ENCODE measurements at regions not wholly inside any gene's neighbourhood (a gene's known extent, or its start where the extent isn't known, plus 50 kb on each side); places are given as distances from the start of the nearest gene placed in this dataset.

DNA sequence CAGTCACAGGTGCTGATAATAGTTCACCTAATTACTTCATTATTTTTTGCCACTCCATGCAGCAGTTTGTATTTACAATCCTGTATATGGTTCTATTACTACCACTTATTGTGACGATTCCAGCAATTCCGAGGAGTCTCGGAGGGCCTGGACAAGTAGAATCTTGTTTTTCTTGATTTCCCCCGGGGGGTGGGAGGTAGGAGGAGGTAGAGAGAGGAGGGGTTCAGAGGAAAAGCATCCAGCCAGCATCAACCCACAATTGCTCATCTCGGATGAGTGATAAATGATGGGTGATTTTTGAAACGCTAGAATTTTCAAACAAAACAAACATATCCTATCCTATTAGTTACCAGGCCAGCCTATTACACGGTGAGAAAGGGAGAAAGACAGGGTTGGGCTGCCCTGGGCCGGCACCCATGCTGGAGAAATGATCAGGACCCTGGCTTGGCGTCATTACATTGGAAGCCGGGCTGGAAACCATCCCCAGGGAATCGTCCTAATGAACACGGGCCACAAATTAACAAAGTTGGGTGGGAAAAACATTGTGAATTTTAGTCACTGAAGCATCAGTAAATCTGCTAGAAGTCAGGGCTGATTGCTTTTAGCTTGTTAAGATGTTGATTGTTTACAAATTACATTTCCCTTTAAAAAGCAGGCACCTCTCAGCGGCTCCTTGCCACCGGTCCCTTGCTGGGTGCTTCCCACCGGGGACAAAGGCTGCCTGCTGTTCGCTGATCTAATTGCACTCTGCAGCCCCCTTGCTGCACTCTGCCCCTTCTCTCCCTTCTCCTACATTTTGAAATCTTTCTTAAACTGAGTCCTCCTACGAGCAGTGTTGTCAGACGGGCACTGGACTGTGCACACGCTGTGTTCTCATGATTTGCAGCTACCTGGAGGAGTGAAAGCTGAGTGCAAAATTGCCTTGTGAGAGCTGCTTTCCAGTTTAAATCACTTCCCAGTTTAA lies 95.5 kb downstream of the FAM204A start:
- no peak for DNase-seq

DNA sequence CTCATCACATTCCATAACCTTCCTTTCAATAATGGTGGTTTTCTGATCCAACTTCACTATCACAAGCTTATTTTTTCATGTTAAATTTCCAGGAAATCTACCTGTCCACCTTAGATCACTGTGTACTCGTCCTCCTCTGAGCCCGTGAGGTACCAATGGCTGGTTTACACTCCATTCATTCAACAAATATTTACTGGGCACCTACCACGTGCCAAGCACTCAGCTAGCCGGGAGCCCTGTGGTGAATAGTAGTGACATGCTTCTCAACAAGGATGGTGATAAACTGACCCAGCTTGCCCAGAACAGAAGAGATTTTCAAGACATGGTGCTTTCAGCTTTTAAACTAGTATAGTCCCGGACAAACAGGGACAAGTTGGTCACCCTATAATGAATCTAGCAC lies 98.2 kb downstream of the FAM204A start:
- no peak for DNase-seq

DNA sequence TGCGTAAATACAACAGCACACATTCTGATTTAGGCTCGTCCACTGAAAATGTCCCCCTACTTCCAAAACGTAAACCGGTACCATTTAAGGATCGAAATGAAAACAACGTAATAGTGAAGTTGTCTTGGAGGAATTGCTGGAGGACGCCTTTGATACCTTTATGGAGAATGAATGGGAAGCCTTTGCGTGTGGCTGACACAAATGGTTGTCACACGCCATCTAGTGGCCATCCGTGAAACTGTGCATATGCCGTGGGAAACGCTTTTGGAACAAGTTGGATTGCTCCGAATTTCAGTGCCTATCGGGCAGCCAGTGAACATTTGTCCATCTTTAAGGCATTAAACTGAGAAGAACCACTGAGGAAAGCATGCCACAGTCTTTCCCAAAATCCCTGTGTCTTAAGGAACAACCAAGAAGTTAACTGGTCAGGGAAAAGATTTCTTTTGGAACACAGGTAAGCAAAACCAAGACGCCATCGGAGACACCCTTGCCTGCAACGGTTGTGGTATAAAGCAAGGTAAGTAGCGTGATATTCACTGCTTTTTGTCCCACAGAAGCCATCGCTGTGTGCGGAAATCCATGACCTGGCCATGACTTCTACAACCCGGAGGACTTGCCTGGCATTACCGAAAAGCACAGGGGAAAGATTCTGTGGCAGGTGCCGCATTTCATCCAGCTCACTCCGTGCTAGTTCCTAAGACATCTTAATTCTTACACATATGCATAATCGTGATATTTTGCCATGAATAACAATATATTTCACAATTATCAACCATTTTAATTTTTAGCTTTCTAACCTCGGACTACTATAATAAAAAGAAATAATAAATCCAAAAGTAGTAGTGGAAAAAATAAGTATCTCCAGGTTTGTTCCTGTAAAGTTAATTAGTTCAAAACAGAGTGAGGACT lies 100.6 kb downstream of the FAM204A start:
- DNase-seq = peak; percentile 81

DNA sequence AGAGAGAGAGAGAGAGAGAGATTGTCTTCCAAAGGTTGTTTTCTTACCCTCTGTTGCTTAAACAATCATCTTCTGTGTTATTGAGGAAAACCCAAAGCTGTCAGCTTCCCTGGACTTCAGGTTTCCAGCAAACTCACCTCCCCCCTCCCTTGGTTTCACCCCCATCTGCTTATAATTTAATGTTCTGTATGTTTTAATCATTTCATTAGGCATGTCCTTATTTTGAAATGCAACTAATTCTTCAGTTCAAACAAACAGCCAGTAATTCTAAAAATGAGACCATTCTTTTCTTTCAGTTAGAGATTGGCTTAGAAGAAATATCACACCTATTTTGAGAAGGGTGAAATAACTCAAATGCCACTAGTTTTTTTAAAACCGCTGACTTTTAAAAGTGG lies 102.9 kb downstream of the FAM204A start:
- DNase-seq = no peak

DNA sequence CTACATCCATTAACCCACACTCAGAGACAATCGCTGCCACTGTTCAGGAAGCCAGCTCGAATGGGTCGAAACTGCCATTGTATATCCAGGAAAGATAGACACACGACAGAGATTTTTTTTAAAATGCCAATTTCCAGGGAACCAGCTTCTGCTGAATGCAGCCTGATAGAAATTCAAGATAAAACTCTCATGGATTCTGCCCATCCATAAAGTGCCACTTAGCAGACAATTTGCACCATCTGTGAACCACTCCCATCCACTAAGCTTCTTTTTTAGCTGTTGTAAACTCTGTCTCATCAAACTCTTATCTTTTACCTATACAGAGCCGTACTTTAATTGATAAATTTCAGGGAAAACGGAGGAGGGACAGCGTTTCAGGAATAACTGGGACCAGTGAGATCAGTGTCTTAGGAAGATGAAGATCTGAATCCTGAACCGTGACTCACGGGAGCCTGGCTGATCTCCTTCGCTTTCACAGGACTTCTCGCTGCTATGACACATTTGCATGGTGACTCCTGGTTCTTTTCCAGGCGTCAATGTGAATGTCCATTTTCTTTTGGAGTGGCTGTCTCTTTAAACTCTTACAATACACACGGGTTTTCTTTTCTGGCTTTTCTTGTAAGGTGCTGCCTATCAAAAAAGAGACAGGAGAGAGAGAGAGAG lies 103.4 kb downstream of the FAM204A start:
- no peak for DNase-seq

DNA sequence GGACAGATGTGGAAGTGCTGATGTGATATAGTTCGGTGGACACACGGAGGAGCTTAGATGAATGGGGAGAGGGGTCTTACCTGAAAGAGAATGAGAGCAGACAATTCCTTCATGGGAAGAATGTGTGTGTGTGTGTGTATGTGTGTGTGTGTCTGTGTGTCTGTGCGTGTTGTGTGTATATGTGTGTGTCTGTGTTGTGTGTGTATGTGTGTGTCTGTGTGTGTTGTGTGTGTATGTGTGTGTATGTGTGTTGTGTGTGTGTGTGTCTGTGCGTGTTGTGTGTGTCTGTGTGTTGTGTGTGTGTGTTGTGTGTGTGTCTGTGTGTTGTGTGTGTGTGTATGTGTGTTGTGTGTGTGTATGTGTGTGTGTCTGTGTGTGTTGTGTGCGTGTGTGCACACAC lies 104.2 kb downstream of the FAM204A start:
- DNase-seq = no peak

DNA sequence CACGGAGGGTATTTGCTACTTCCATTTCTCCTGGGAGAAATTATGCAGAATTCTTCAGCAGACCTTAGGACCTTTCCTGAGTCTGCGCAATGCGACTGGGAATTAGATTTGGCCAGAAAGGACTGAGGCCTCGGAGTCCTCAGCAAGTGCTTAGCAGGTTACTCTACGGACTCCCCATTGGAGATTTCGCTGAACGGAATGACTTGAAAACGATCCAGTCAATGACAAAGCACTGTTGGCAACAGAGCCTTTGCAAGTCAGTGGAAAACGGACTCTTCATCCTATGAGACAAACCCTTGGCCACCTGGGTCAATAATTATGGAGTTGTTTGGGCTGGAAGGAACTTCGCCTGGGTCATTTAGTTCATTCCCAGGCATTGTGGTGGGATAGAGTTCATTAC lies 107.4 kb downstream of the FAM204A start:
- DNase-seq = peak; percentile 43

DNA sequence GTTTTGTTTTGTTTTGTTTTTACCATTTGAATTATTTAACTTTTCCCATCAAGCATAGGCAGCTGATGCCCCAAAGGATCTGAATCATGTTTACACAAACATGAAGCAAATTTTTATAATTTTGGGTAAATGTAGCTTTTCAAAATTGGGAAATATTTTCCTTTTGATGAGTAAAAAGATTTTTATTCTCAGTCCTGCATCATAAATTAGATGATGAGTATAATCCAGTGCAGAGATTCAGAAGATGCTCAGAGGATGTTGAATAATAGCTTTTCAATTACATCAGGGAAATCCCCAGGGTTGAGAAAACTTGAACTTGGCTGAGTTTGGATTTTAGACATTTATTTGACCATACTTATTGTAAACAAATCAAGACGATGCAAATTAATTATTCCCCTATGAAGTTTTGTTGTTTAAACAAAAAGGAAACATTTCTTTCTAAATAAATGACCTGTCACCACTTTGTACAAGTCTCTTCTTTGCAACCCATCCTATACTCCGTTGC lies 121.7 kb downstream of the FAM204A start:
- DNase-seq = peak; percentile 57

DNA sequence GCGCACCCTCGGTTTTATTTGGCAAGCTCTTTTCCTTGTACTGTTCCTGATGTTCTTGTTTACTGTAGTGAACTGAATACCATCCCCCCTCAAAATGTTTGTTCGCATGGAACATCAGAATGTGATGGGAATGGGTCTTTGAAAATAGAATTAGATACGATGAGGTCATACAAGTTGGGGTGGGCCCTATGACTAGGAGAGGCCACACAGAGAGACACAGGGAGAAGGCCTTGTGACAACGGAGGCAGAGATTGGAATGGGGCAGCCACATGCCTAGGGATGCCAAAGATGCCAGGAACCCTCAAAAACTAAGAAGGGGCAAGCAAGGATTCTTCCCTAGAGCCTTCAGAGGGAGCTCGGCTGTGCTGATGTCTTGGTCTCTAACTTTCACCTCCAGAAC lies 123.6 kb downstream of the FAM204A start:
- no peak for DNase-seq

DNA sequence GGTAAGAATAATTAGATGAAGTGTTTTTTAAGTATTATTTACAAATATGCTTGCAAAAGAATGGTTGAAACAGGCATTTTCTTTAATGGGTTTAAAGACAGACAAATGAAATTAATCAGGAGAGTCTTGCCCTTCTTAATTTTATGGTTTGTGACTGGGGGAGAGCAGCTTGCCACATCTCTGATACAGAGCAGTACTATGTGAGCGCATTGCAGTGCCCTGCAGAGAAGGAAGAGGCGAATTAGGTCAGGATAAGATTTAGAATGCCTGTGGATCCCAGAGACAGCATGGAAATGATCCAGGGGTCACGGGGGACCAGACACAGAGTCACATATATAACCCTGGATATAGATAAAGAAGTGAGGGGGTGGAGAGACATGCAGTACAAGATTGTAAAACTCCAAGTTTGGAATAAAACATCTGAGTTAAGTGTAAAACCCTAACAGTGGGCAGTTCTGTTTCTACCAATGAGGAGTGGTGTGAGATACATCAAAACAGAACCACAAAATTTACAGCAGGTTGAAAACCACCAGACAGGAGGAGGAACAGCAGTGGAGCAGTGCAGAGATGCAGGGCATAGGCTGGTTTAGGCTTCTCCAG lies 125.5 kb downstream of the FAM204A start:
- no peak for DNase-seq

DNA sequence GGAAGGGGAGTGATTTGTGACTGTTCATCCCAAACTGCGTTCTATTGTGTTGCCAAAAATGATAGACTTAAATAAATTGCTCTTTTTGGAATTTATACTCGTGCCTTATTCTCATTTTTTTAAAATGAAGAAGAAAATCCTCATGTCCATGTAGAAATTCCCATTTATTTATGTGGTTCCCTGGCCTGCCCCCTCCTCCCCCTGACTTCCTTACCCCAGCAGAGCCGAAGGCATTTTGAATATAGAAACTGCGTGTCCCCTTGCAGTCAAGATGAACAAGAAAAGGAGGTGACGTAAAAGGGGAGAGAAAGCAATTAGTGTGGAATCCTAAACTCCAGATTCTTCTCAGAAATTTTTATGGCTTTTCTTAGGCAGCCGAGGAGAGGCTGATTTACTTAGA lies 126.1 kb downstream of the FAM204A start:
- peak; percentile 88 for DNase-seq

DNA sequence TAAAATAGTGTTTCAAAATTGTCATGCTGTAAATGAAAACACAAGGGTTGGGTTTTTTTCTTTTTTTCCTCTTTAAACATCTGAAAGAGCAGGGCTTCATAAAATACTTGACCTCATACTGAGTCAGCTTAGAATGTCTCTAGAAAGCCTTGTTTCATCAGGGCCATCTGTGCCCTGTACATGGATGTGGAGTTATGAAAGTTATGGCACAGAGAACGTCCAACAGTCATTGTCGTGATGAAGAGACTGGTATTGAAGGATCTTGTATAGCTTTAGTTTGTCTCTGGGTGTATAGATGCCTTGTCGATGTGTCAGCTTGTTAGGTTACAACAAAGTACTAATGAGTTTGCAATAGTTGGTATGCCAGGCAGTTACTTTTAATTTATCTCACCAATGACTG lies 127.3 kb downstream of the FAM204A start:
- no peak for DNase-seq

DNA sequence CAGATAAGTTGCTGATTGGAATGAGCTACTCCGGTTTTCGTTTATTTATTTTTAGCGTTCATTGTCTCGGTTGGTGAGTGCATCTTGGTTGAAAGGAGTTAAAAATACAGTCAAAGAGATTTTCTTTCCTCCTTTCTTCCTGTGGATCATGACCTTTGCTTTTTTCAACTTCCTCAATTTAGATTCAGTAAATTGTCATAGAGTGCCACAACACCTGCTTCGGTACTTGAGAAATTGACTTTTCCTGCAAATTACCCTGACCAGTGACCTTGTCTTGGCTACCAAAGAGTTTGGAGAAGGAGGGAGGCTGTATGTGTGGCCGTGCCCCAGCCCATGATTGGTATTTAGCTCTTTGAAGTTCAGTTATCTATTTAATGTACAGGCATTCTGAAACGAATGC lies 128.7 kb downstream of the FAM204A start:
- no peak for DNase-seq

DNA sequence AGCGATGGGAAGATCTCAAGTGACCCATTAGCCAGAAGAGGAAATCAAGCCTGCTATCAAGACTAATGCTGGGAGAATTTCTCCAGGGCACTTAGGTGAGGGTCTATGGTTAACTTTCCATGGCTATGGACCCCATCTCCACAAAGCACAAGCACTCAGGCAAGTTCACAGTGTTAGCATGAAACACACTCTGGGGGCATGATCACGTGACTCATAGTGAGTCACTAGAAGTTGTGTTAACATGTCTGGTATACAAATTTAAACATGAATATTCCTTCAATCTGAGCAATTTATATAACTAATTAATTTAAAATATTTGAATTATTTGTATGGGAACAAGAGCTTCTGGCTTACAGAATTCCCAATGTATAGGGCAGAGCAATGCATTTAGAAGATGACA lies 131.8 kb downstream of the FAM204A start:
- no peak for DNase-seq

DNA sequence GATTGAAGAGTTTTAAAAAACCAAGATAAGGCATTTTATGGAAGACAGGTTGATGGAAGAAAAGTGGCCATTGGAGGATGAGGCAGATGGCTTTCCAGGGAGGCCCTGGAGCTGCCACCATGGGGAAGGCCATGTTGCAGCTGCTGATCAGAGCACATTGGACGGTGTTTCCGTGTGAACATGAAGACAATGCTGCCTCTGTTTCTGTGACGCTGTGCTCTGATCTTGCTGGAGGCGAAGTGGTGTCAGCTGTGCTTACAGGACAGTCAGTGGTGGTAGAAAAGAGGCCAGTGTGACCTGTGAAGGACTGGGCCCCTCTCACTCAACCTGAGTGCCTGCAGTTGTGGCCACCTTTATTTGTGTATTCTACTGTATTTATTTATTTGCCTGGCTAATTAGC lies 132.9 kb downstream of the FAM204A start:
- DNase-seq = no peak

DNA sequence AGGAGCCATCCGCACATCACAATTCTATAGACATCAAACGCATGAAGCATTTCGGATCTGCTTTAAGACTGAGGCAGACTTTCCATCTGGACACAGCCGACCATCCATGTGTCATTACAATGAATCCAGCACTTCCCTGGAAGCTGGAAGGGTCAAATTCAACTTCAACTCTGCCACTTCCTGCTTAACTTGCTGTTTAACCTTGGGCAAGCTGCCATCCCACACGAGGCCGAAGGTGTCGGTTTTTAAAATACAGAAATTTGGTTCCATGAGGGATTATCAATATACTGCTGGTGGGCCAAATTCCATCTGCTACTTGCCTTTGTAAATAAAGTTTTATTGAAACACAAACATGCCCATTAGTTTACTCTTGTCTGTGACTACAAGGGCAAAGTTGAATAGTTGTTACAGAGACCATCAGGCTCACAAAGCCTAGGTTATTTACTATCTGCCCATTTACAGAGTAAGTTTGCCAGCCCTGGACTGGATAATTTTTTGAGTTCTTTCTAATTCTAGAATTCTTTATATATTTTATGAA lies 134.6 kb downstream of the FAM204A start:
- no peak for DNase-seq

DNA sequence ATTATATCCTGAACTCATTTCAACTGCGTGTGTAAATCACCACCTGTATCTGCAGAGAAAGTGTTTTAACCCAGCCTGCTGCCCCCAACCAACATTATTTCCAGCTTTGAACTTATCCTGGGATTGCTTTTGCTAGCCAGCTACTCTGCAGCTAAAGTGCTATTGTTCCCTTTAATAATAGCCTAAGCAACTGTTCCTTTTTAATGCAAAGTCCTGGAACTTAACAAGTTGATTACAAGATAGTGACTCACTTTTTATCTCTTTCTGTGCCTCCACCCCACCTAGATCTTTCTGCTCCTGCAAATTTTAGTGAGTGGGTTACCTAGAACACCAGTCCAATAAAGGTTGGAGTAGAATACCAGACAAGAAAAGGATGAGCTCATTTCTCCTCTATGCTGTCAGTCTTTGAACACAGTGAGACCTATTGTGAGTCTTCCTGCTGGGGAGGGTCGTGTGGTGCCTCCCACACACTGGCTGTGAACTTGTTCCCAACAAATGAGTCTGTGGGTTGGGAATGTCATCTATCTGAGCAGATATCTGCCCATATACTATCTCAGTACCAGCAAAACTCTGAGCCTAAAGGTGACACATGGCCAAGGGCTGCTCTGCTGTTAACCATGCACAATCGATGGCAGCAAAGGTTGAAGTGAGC lies 137.7 kb downstream of the FAM204A start:
- no peak for DNase-seq

DNA sequence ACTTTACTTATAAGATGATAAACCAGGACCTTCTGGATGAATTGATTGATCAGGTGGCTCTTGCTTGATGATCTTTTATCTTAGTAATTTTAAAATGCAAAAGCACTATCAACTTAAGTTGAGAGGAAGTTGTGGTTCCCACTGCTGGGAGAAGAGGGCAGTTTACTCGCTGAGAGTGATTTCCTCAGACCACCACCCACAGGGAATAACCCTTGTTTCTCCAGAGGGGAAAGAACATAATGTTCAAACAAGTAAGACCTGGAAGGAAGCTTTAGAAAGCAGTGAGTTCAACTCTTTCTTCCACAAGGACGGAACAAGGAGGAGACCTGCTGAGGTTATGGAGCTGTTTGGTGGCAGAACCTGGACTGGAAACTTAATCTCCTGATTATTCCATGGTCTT lies 138.7 kb downstream of the FAM204A start:
- no peak for DNase-seq

DNA sequence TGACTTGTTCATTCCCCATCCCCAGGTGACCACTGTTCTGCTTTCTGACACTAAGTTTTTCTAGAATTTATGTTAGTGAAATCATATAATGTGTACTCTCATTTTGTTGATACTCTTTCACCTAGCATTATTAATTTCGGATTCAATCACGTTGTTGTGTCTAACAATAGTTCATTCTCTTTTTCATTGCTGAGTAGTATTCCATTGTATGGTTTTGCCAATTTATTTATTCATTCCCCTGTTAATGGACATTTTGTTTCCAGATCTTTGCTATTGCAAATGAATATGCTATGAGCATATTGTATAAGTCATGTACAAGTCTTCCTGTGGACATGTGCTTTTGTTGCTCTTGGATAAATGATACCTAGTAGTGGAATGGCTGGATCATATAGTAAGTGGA lies 146.4 kb downstream of the FAM204A start:
- DNase-seq = no peak

DNA sequence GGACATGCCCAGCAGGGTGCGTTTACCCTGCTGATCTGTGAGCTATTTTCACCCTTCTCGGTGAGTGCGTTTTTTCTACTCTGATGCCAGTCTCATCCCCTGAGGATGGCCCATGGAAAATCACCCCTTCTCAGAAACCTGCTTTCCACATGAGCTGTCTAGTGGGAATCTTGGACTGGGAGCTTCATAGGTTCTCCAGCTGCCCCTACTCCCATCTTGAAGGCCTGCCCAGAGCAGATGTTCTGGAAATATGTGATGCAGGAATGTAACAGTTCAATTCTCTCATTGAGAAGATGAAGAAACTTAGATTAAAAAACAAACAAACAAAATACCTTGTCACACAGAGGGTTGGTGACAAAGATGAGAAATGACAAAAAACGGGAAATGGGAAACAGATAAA lies 146.9 kb upstream of the RAB11FIP2 start:
- DNase-seq = no peak

DNA sequence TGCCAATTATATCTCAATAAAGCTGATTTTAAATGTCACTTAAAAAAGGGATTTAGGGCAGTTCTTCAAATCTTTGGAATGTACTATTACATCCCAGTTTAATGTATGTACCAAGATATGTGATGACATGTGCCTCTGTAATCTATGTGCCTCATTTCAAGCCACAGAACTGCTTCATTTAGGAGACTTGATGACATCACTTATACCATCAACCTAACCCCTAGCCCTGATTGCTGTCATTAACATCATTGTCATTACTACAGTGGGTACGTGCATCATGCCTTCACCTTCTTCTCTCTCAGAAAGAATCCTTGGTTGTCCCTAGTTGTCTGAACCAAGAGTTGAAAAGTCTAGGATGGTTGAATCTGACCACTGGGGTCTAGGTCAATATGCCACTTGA lies 134.3 kb upstream of the RAB11FIP2 start:
- DNase-seq = no peak
